Caco-2 (cell line): ENCODE measurements at regions not wholly inside any gene's neighbourhood (a gene's known extent, or its start where the extent isn't known, plus 50 kb on each side); places are given as distances from the start of the nearest gene placed in this dataset.

ENCODE experiments used
- BruUV-seq: library from RNA; stranded (reverse); fragments of 400-500 nt; replicated peaks from 2 replicates; lab custom pipeline; 2021; lab: Mats Ljungman, UMichigan
- CTCF ChIA-PET: fragments of 300-600 bp; sonication (Branson Sonifier 250); formaldehyde crosslinking; loops from one replicate; lab custom pipeline; 2022; ENCODE audit warnings: antibody characterized with exemption; lab: Charles Lee
- POLR2A ChIA-PET: fragments of 300-600 bp; sonication (Branson Sonifier 250); formaldehyde crosslinking; loops from one replicate; lab custom pipeline; 2022; ENCODE audit warnings: antibody characterized with exemption; lab: Charles Lee
- DNase-seq, 2 experiments: peaks; one replicate each; pipeline versions ENCODE4 v3.0.0 to v3.0.0-alpha.2; 2020 to 2022
- H3K27me3 ChIP-seq: replicated peaks from 2 replicates; pipeline ENCODE4 v1.6.0; 2011; ENCODE audit warnings: low read length; ENCODE audit not compliant: control insufficient read depth, insufficient read depth
- H3K36me3 ChIP-seq: 2 replicates; pipeline ENCODE4 v1.5.1; 2011; ENCODE audit warnings: low read length; ENCODE audit not compliant: control insufficient read depth, insufficient read depth
- H3K4me1 ChIP-seq: fragments of 250-450 bp; sonication (Bioruptor Pico); 2 replicates; pipeline ENCODE4 v1.5.1; 2020; ENCODE audit warnings: mild to moderate bottlenecking
- H3K4me3 ChIP-seq: 2 replicates; pipeline ENCODE4 v1.5.1; 2011; ENCODE audit warnings: low read depth, mild to moderate bottlenecking, control low read depth, low read length
- H3K9me3 ChIP-seq: fragments of 250-450 bp; sonication (Bioruptor Pico); 2 replicates; pipeline ENCODE4 v1.5.1; 2020; ENCODE audit warnings: mild to moderate bottlenecking, moderate library complexity
- H3K27ac Mint-ChIP-seq: one replicate; pipeline ENCODE4 v1.8.0; 2022; ENCODE audit warnings: mixed read lengths; ENCODE audit not compliant: unreplicated experiment
- H3K27me3 Mint-ChIP-seq: one replicate; pipeline ENCODE4 v1.8.0; 2022; ENCODE audit warnings: mixed read lengths; ENCODE audit not compliant: insufficient read depth, unreplicated experiment
- H3K36me3 Mint-ChIP-seq: one replicate; pipeline ENCODE4 v1.8.0; 2022; ENCODE audit warnings: mild to moderate bottlenecking, mixed read lengths; ENCODE audit not compliant: insufficient read depth, unreplicated experiment
- H3K4me1 Mint-ChIP-seq: one replicate; pipeline ENCODE4 v1.8.0; 2022; ENCODE audit warnings: low read depth, mixed read lengths; ENCODE audit not compliant: unreplicated experiment
- H3K4me3 Mint-ChIP-seq: one replicate; pipeline ENCODE4 v1.8.0; 2022; ENCODE audit warnings: mild to moderate bottlenecking, moderate library complexity, mixed read lengths; ENCODE audit not compliant: unreplicated experiment
- H3K9me3 Mint-ChIP-seq: one replicate; pipeline ENCODE4 v1.8.0; 2022; ENCODE audit warnings: mixed read lengths; ENCODE audit not compliant: unreplicated experiment
- intact Hi-C: fragments of 100-400 bp; cut with micrococcal nuclease; formaldehyde crosslinking; loops from one replicate; pipeline ENCODE4 v1.10.0; 2022; ENCODE audit not compliant: unreplicated experiment
- TF ChIP-seq, protein P1 (sequence below), 2 experiments: fragments of 200-600 bp in 1 of 2; IDR thresholded peaks; 1 replicate in 1 of 2; 2 replicates in 1 of 2; pipeline versions ENCODE4 v1.5.1 to v1.8.0; 2011 to 2022; ENCODE audit warnings: antibody characterized with exemption in 1 of 2, control low read depth in 1 of 2, inconsistent platforms in 1 of 2, low read depth in 1 of 2, low read length in 1 of 2, mild to moderate bottlenecking in 1 of 2, moderate library complexity in 1 of 2; ENCODE audit not compliant: insufficient read depth in 1 of 2, severe bottlenecking in 1 of 2, unreplicated experiment in 1 of 2

DNA sequence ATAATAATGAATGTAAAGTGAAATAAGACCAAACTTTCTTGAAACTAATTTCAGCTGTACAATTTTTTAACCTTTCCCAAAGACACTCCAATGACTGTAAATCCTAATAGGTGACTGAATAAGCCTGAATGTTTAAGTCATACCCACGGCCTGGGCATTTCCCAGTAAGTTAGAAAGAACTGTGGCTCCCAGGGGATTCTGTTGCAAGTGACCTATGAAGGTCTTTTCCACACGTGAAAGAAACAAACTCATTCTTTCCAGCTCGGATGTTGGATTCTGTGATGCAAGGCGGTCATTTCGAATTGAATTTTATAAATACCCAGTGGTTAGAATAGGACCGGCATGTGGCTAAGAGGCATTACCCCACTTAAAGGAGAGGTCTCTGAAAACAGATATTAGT is 1134.4 kb downstream of the GALC start:
- no peak for DNase-seq
- Histone ChIP-seq H3K9me3 (no peaks in the 10 kb centered on the region), H3K36me3 (no peaks in the 10 kb centered on the region), H3K27me3 (no peaks in the 10 kb centered on the region), H3K4me3 (no peak overlapping the region), H3K4me1 (no peaks in the 10 kb centered on the region)
- POLR2A ChIA-PET, result no interaction called here
- no TSS peak for BruUV-seq
- intact Hi-C loops, result no loop called here
- H3K27ac Mint-ChIP-seq, result no peak overlapping the region
- CTCF ChIA-PET, result no interaction called here
- TF ChIP-seq, protein P1, sequence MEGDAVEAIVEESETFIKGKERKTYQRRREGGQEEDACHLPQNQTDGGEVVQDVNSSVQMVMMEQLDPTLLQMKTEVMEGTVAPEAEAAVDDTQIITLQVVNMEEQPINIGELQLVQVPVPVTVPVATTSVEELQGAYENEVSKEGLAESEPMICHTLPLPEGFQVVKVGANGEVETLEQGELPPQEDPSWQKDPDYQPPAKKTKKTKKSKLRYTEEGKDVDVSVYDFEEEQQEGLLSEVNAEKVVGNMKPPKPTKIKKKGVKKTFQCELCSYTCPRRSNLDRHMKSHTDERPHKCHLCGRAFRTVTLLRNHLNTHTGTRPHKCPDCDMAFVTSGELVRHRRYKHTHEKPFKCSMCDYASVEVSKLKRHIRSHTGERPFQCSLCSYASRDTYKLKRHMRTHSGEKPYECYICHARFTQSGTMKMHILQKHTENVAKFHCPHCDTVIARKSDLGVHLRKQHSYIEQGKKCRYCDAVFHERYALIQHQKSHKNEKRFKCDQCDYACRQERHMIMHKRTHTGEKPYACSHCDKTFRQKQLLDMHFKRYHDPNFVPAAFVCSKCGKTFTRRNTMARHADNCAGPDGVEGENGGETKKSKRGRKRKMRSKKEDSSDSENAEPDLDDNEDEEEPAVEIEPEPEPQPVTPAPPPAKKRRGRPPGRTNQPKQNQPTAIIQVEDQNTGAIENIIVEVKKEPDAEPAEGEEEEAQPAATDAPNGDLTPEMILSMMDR (IDR thresholded peaks at IDR 0.05; ENCODE audit: insufficient read depth in 1 of 2, low read depth in 1 of 2, low read length in 1 of 2, severe bottlenecking in 1 of 2, unreplicated experiment in 1 of 2), result no peak
- H3K4me3 Mint-ChIP-seq, result no peak overlapping the region
- no peaks in the 10 kb centered on the region for H3K9me3 Mint-ChIP-seq
- no peaks in the 10 kb centered on the region for H3K4me1 Mint-ChIP-seq
- no peaks in the 10 kb centered on the region for H3K36me3 Mint-ChIP-seq
- peaks cover 5% of the 10 kb centered on the region for H3K27me3 Mint-ChIP-seq

DNA sequence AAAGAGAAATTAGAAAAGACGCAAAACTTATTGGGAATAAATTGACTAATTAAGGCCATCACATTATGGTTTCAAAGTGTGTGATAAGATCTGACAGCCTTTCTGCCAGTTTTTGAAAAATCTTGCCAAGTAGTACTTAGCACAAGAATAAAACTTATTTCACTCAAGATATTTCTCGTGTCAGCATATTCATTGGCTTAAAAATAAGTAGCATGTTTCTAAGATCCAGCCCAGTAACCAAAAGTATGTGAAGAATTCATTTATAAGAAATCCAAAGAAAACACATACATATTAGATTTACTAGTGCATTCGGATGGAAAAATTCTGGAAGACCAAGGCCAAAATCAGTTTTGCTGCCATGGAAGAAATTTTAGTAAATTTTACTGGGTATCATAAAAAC is 1135.0 kb downstream of the GALC start:
- Mint-ChIP-seq H3K4me1 (no peaks in the 10 kb centered on the region), H3K27me3 (peaks cover 10% of the 10 kb centered on the region), H3K9me3 (no peaks in the 10 kb centered on the region), H3K36me3 (no peaks in the 10 kb centered on the region), H3K4me3 (no peak overlapping the region), H3K27ac (no peak overlapping the region)
- DNase-seq, result no peak
- TF ChIP-seq, protein P1 (IDR thresholded peaks at IDR 0.05; ENCODE audit: insufficient read depth in 1 of 2, low read depth in 1 of 2, low read length in 1 of 2, severe bottlenecking in 1 of 2, unreplicated experiment in 1 of 2), result no peak
- intact Hi-C loops, result no loop called here
- BruUV-seq, result no TSS peak
- Histone ChIP-seq H3K36me3 (no peaks in the 10 kb centered on the region), H3K27me3 (no peaks in the 10 kb centered on the region), H3K4me1 (no peaks in the 10 kb centered on the region), H3K9me3 (no peaks in the 10 kb centered on the region), H3K4me3 (no peak overlapping the region)
- ChIA-PET CTCF (no interaction called here), POLR2A (no interaction called here)

DNA sequence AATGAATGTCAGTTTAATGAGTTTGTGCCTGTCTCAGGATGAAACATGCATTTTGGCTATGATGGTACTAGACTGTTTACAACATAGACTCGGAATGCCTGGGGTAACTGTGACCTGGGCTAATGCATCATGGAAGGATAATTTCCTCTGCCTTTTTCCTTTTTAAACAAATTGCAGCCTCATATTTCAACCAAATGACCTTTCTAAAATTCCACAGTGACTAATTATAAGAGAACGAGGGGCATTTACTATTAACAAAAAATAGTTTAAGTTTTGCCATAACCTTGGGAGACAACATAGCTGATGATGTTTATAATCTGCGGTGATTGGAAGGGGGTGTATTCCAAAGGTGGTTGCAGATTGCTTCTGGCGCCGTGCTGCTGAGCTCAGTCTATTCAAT is 1140.5 kb downstream of the GALC start:
- intact Hi-C loops, result no loop called here
- H3K4me3 Mint-ChIP-seq, result no peak overlapping the region
- H3K27ac Mint-ChIP-seq, result no peak overlapping the region
- H3K27me3 Mint-ChIP-seq, result peaks cover 15% of the 10 kb centered on the region
- H3K4me1 Mint-ChIP-seq, result no peaks in the 10 kb centered on the region
- no peak for DNase-seq
- ChIA-PET POLR2A (no interaction called here), CTCF (no interaction called here)
- BruUV-seq, result no TSS peak
- Histone ChIP-seq H3K9me3 (no peaks in the 10 kb centered on the region), H3K4me1 (no peaks in the 10 kb centered on the region), H3K27me3 (no peaks in the 10 kb centered on the region), H3K4me3 (no peak overlapping the region), H3K36me3 (no peaks in the 10 kb centered on the region)
- no peaks in the 10 kb centered on the region for H3K36me3 Mint-ChIP-seq
- no peaks in the 10 kb centered on the region for H3K9me3 Mint-ChIP-seq
- TF ChIP-seq, protein P1 (IDR thresholded peaks at IDR 0.05; ENCODE audit: insufficient read depth in 1 of 2, low read depth in 1 of 2, low read length in 1 of 2, severe bottlenecking in 1 of 2, unreplicated experiment in 1 of 2), result no peak
